Esophagus squamous epithelium (tissue), 5 donors: ENCODE measurements at regions not wholly inside any gene's neighbourhood (a gene's known extent, or its start where the extent isn't known, plus 50 kb on each side); places are given as distances from the start of the nearest gene placed in this dataset.
A peak's percentile ranks its signal among the peaks of the same experiment; 100 is the strongest.
"Not testable (repeated sequence)": the region's sequence is repeated elsewhere in the genome, so short reads cannot be mapped to it uniquely, and the experiment has no call there.

Experiments used
- DNase-seq: peaks from one replicate; lab custom pipeline; 2025; lab: John Stamatoyannopoulos, UW
- H3K27ac ChIP-seq, 4 donors: fragments of 200-600 bp; sonication (generic); one replicate each; pipeline ENCODE4 v1.5.1; 2016 to 2019; ENCODE audit warnings: mild to moderate bottlenecking in 1 of 4
- H3K27me3 ChIP-seq, 4 donors: fragments of 200-600 bp; sonication (generic); 1 replicate in 3 of 4; 2 replicates in 1 of 4; pipeline versions ENCODE4 v1.5.1 to v1.6.0; 2017 to 2021; ENCODE audit warnings: antibody characterized with exemption in 1 of 4
- H3K36me3 ChIP-seq, 3 donors: fragments of 200-600 bp; sonication (generic); one replicate each; pipeline ENCODE4 v1.5.1; 2016 to 2019
- H3K4me1 ChIP-seq, 3 donors: fragments of 200-600 bp; sonication (generic); one replicate each; pipeline ENCODE4 v1.5.1; 2017 to 2019
- H3K4me3 ChIP-seq, 4 donors: fragments of 200-600 bp; sonication (generic); 1 replicate in 3 of 4; 2 replicates in 1 of 4; pipeline ENCODE4 v1.5.1; 2016 to 2019; ENCODE audit warnings: mild to moderate bottlenecking in 2 of 4, moderate library complexity in 1 of 4
- H3K9me3 ChIP-seq, 3 donors: fragments of 200-600 bp; sonication (generic); one replicate each; pipeline ENCODE4 v1.5.1; 2016 to 2019
- POLR2A ChIP-seq, 4 donors: fragments of 450-650 bp; IDR thresholded peaks; one replicate each; pipeline ENCODE4 v1.6.1; 2017; ENCODE audit warnings: antibody characterized with exemption in 4 of 4, mild to moderate bottlenecking in 4 of 4, moderate library complexity in 3 of 4
- WGBS, 2 donors: methylation state at CpG; one replicate each; pipeline ENCODE4 v1.1.5; 2018; 5-methylcytosine and 5-hydroxymethylcytosine counted together
- intact Hi-C: fragments of 100-400 bp; cut with DNase I; formaldehyde crosslinking; loops from one replicate; pipeline ENCODE4 v1.15.0; 2022
- TF ChIP-seq, protein P1 (sequence below), 6 experiments: fragments of 450-650 bp in 4 of 6; fragments of 200-600 bp in 2 of 6; sonication (generic) in 2 of 6; IDR thresholded peaks; one replicate each; pipeline ENCODE4 v1.5.1; 2016 to 2019; ENCODE audit warnings: antibody characterized with exemption in 6 of 6, mild to moderate bottlenecking in 4 of 6, moderate library complexity in 4 of 6
- donor health status: DM: yes; HTN: yes; CAD: no.

DNA sequence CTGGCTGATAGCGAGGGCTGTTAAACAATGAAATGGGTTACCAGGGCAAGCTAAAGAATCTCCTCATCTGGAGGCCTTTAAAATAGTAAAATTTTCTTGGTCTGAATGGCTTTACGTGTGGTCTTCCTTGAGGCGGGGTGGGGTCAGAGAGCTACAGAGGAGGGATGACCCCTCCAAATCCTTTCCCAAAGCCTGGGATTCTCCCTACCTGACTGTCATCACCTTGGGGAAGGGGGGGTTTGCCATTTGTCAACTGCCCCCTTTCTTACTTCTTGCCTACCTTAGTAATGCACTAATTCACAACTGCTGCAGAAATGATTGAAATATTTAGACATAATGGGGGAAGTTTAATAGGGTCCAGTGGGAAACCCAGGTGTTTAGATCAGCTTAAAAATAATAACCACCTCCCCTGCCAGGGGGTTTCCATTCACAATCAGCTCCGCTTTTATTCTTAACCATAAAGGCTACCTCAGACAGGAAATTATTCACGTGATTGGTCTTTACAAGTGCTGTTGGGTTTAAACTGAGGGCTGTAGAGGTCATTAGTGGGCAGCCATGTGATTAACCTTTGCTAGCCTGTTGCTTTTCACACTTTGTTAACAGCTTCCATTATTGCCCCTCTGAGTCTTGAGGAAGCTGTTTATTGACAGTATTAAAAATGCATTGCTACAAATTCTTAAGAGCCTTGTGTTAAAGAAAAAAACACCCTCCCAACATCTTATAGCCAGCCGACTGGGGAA lies 276.5 kb upstream of the ATP11B start:
- no peaks in the 10 kb centered on the region for H3K4me1 ChIP-seq

DNA sequence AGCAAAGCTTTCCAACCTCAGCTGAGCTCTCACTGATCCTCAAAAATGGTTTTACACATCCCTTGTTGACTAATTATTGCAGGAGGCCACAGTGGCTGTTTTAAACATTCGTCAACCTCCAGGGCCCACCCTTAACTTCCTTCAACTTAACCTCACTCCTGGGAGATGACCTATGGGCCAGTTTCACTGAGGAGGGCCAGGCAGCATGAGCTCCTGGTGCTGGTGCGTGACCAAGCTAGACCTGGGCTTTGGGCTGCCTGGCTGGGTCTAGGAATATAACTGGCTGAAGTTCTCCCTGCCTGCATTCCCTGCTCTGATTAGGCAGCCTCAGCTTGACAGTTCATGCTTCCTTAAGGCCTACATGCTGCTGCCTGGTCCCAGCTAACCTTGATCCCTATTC lies 273.7 kb upstream of the ATP11B start:
- TF ChIP-seq, protein P1, sequence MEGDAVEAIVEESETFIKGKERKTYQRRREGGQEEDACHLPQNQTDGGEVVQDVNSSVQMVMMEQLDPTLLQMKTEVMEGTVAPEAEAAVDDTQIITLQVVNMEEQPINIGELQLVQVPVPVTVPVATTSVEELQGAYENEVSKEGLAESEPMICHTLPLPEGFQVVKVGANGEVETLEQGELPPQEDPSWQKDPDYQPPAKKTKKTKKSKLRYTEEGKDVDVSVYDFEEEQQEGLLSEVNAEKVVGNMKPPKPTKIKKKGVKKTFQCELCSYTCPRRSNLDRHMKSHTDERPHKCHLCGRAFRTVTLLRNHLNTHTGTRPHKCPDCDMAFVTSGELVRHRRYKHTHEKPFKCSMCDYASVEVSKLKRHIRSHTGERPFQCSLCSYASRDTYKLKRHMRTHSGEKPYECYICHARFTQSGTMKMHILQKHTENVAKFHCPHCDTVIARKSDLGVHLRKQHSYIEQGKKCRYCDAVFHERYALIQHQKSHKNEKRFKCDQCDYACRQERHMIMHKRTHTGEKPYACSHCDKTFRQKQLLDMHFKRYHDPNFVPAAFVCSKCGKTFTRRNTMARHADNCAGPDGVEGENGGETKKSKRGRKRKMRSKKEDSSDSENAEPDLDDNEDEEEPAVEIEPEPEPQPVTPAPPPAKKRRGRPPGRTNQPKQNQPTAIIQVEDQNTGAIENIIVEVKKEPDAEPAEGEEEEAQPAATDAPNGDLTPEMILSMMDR (IDR thresholded peaks at IDR 0.05), result no peak
- TF ChIP-seq POLR2A (IDR thresholded peaks at IDR 0.05), result no peak
- no peak for DNase-seq
- Histone ChIP-seq H3K36me3 (no peaks in the 10 kb centered on the region), H3K27ac (no peak overlapping the region), H3K27me3 (no peaks in the 10 kb centered on the region), H3K9me3 (no peaks in the 10 kb centered on the region), H3K4me3 (no peak overlapping the region), H3K4me1 (peaks cover 0 to 13% (median 0%) of the 10 kb centered on the region in 3 donors)
- intact Hi-C loops, result no loop called here
- WGBS, 2 donors, result 78 to 95% methylated on average over 2 of the region's 2 CpGs

More for the DNA sequence above, 276.5 kb upstream of the ATP11B start:
- H3K27me3 ChIP-seq, result no peaks in the 10 kb centered on the region
- H3K27ac ChIP-seq, result no peak overlapping the region
- H3K36me3 ChIP-seq, result no peaks in the 10 kb centered on the region
- intact Hi-C loops, result no loop called here
- 82 to 88% methylated on average over 6 of the region's 6 CpGs for WGBS, 2 donors
- no peak for TF ChIP-seq POLR2A (IDR thresholded peaks at IDR 0.05)
- TF ChIP-seq, protein P1 (IDR thresholded peaks at IDR 0.05), result no peak
- H3K4me3 ChIP-seq, result no peak overlapping the region
- no peak for DNase-seq
- no peaks in the 10 kb centered on the region for H3K9me3 ChIP-seq

DNA sequence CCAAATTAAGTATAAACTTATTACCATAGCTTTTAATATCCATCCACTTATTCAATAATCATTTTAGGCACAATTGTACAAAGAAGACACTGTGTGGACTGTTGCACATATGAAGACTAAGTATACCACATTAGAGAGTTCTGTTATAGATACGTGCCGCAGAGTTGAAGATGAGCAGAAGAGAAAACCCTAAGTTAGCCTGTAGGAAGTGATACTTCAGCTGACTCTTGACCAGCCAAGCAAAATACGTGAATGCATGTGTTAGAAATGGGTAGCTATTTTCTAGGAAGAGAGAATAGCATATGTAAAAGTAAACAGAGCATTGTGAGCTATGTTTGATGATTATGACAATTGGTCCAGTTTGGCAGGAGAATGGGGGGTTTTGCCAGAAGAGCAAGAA lies 272.0 kb upstream of the ATP11B start:
- peaks cover 0 to 28% (median 0%) of the 10 kb centered on the region in 3 donors for H3K4me1 ChIP-seq
- H3K4me3 ChIP-seq, result no peak overlapping the region
- H3K36me3 ChIP-seq, result no peaks in the 10 kb centered on the region
- 84 to 86% methylated on average over 3 of the region's 3 CpGs for WGBS, 2 donors
- TF ChIP-seq POLR2A (IDR thresholded peaks at IDR 0.05), result no peak
- TF ChIP-seq, protein P1 (IDR thresholded peaks at IDR 0.05), result no peak
- H3K27me3 ChIP-seq, result no peaks in the 10 kb centered on the region
- H3K9me3 ChIP-seq, result no peaks in the 10 kb centered on the region
- no peak overlapping the region for H3K27ac ChIP-seq
- intact Hi-C loops, result no loop called here
- DNase-seq, result no peak

DNA sequence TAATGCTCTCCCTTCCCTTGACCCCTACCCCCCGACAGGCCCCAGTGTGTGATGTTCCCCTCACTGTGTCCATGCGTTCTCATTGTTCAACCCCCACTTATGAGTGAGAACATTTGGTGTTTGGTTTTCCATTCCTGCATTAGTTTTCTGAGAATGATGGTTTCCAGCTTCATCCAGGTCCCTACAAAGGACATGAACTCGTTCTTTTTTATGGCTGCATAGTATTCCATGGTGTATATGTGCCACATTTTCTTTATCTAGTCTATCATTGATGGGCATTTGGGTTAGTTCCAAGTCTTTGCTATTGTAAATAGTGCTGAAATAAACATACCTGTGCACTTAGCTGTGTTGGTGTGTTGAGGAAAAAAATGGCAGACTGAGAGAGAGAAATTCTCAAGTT lies 269.9 kb upstream of the ATP11B start:
- 83 to 88% methylated on average over 3 of the region's 3 CpGs for WGBS, 2 donors
- H3K36me3 ChIP-seq, DNase-seq, H3K27me3 ChIP-seq, H3K9me3 ChIP-seq, intact Hi-C loops, H3K4me3 ChIP-seq: not testable (repeated sequence)
- H3K27ac ChIP-seq, result peak overlapping the region in 3 of 4 donors; percentile 18 to 77 (median 70)
- peaks cover 0 to 28% (median 0%) of the 10 kb centered on the region in 3 donors for H3K4me1 ChIP-seq

DNA sequence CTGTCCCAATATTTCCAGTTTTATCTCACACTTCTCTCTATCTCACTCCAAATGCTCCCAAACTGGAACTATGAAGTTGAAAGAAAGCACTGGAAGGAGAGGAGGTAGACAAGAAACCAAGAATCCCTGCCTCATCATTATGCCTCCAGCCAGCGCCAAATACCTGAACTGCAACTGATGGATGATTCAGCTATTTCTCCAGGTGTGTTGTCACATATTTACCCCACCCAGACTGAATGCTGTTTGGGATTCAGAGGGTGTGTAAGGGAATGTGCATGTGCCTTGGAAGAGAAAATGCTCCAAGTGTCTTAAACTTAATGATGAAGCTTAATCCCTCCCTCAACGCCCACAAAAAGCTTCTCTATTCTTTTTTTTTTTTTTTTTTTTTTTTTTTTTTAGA lies 269.5 kb upstream of the ATP11B start:
- Histone ChIP-seq H3K4me3 (no peak overlapping the region), H3K27ac (peak overlapping the region in 3 of 4 donors; percentile 32 to 77 (median 70)), H3K27me3 (no peaks in the 10 kb centered on the region), H3K9me3 (no peaks in the 10 kb centered on the region), H3K36me3 (no peaks in the 10 kb centered on the region), H3K4me1 (peaks cover 0 to 28% (median 0%) of the 10 kb centered on the region in 3 donors)
- TF ChIP-seq, protein P1 (IDR thresholded peaks at IDR 0.05), result no peak
- DNase-seq, result no peak
- intact Hi-C loops, result no loop called here
- WGBS, 2 donors, result 31 to 48% methylated on average over 2 of the region's 2 CpGs
